Testis (tissue), 2 donors: ENCODE measurements at regions not wholly inside any gene's neighbourhood (a gene's known extent, or its start where the extent isn't known, plus 50 kb on each side); places are given as distances from the start of the nearest gene placed in this dataset.

Source experiments
- CTCF ChIP-seq, 3 experiments: fragments of 450-650 bp in 2 of 3; fragments of 200-600 bp in 1 of 3; sonication (generic) in 1 of 3; IDR thresholded peaks; one replicate each; pipeline ENCODE4 v1.5.1; 2016 to 2019; ENCODE audit warnings: antibody characterized with exemption in 3 of 3, mild to moderate bottlenecking in 2 of 3, moderate library complexity in 1 of 3
- POLR2A ChIP-seq: fragments of 450-650 bp; IDR thresholded peaks from one replicate; pipeline ENCODE4 v1.6.1; 2017; ENCODE audit warnings: antibody characterized with exemption, mild to moderate bottlenecking, moderate library complexity

GRCh38 chr9:32725066-32725860 is 58.1 kb upstream of the TMEM215 start:
- TF ChIP-seq CTCF (IDR thresholded peaks at IDR 0.05) (no peak), POLR2A (no peak)
